GM23338 (cell line): ENCODE measurements at regions not wholly inside any gene's neighbourhood (a gene's known extent, or its start where the extent isn't known, plus 50 kb on each side); places are given as distances from the start of the nearest gene placed in this dataset.

Source experiments
- EZH2 ChIP-seq: fragments of 200-600 bp; sonication (generic); IDR thresholded peaks from one replicate; pipeline ENCODE4 v1.8.0; 2017; ENCODE audit warnings: antibody characterized with exemption, mild to moderate bottlenecking, low read depth; ENCODE audit not compliant: unreplicated experiment
- TF ChIP-seq, protein P1 (sequence below), 2 experiments: fragments of 200-600 bp in 1 of 2; sonication (generic) in 1 of 2; conservative IDR thresholded peaks; 2 replicates each; pipeline versions ENCODE4 v1.5.1 to v1.6.1; 2016 to 2017; ENCODE audit warnings: antibody characterized with exemption in 2 of 2, low read depth in 2 of 2, mild to moderate bottlenecking in 2 of 2, moderate library complexity in 1 of 2
- TF ChIP-seq, protein P2 (sequence below): IDR thresholded peaks from 2 replicates; pipeline ENCODE4 v1.6.1; 2016; ENCODE audit warnings: antibody characterized with exemption
- TF ChIP-seq, protein P3 (sequence below): IDR thresholded peaks from one replicate; pipeline ENCODE4 v1.6.1; 2018; ENCODE audit warnings: antibody characterized with exemption; ENCODE audit not compliant: unreplicated experiment

DNA sequence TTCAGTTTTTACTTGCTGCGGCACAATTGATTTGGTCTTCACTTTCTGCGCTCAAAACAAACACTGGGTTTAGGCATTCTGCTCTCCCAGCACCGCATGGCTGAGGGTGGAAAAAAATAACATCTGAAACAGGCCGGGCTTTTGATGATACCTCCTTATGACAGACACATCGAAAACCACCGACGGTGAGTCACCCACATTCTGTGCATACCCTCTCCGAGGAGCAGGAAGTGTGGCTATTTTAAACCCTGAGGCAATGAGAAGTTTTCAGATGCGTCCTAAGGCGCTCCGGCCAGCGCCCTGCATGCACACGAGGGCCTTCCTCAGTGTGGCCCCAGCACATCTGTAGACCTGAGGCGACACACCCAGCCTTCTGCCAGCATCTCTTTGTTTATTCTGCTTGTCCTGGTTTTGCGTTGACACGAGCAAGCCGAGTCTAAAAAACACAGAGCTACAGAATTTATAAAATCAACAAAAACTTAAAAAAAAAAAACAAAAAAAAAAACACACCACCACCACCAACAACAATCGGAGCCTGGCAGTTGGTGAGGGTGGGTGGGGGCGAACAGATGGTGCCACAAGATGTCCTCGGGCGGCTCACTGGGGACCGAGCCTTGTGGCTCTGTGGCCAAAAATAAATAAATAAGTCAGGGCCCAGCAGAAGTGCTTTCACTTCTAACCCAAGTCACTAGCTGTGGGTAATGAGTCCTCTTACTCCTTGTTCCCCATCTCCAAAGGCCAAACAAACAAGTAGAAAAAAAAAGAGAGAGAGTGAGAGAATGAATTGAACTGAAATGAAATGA lies 162.6 kb upstream of the IRF2BP2 start:
- TF ChIP-seq EZH2: no peak
- TF ChIP-seq, protein P1, sequence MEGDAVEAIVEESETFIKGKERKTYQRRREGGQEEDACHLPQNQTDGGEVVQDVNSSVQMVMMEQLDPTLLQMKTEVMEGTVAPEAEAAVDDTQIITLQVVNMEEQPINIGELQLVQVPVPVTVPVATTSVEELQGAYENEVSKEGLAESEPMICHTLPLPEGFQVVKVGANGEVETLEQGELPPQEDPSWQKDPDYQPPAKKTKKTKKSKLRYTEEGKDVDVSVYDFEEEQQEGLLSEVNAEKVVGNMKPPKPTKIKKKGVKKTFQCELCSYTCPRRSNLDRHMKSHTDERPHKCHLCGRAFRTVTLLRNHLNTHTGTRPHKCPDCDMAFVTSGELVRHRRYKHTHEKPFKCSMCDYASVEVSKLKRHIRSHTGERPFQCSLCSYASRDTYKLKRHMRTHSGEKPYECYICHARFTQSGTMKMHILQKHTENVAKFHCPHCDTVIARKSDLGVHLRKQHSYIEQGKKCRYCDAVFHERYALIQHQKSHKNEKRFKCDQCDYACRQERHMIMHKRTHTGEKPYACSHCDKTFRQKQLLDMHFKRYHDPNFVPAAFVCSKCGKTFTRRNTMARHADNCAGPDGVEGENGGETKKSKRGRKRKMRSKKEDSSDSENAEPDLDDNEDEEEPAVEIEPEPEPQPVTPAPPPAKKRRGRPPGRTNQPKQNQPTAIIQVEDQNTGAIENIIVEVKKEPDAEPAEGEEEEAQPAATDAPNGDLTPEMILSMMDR (conservative IDR thresholded peaks at IDR 0.05; ENCODE audit: low read depth in 2 of 2): no peak
- TF ChIP-seq, protein P2, sequence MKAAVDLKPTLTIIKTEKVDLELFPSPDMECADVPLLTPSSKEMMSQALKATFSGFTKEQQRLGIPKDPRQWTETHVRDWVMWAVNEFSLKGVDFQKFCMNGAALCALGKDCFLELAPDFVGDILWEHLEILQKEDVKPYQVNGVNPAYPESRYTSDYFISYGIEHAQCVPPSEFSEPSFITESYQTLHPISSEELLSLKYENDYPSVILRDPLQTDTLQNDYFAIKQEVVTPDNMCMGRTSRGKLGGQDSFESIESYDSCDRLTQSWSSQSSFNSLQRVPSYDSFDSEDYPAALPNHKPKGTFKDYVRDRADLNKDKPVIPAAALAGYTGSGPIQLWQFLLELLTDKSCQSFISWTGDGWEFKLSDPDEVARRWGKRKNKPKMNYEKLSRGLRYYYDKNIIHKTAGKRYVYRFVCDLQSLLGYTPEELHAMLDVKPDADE: no peak; the same call in 1 of the 2 replicates
- TF ChIP-seq, protein P3, sequence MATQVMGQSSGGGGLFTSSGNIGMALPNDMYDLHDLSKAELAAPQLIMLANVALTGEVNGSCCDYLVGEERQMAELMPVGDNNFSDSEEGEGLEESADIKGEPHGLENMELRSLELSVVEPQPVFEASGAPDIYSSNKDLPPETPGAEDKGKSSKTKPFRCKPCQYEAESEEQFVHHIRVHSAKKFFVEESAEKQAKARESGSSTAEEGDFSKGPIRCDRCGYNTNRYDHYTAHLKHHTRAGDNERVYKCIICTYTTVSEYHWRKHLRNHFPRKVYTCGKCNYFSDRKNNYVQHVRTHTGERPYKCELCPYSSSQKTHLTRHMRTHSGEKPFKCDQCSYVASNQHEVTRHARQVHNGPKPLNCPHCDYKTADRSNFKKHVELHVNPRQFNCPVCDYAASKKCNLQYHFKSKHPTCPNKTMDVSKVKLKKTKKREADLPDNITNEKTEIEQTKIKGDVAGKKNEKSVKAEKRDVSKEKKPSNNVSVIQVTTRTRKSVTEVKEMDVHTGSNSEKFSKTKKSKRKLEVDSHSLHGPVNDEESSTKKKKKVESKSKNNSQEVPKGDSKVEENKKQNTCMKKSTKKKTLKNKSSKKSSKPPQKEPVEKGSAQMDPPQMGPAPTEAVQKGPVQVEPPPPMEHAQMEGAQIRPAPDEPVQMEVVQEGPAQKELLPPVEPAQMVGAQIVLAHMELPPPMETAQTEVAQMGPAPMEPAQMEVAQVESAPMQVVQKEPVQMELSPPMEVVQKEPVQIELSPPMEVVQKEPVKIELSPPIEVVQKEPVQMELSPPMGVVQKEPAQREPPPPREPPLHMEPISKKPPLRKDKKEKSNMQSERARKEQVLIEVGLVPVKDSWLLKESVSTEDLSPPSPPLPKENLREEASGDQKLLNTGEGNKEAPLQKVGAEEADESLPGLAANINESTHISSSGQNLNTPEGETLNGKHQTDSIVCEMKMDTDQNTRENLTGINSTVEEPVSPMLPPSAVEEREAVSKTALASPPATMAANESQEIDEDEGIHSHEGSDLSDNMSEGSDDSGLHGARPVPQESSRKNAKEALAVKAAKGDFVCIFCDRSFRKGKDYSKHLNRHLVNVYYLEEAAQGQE: no peak
